ENCODE measurements at regions not wholly inside any gene's neighbourhood (a gene's known extent, or its start where the extent isn't known, plus 50 kb on each side); places are given as distances from the start of the nearest gene placed in this dataset.

DNA sequence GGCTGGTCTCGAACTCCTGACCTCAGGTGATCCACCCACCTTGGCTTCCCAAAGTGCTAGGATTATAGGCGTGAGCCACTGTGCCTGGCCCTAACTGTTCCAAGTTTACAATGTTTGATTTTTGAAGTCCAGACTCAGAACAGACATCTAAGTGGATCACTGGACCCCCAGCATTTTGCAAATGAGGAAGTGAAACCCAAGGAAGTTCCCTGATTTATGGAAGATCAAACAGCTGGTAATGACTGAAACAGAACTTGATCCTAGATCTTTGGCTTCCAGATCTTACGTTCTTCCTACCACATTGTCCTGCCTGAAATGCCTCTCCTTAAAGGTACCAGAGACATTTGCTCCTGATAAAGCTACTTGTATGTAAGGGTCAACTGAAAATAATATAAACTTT is 58.3 kb upstream of the NCOA1 start (continued):
- no peak for TF ChIP-seq KAT8 (CRISPR knock-in tag; IDR thresholded peaks at IDR 0.05)
- no peak for TF ChIP-seq ZNF282 (IDR thresholded peaks at IDR 0.05; ENCODE audit: partially characterized antibody)
- TF ChIP-seq ZNF275 (CRISPR knock-in tag; IDR thresholded peaks at IDR 0.05; ENCODE audit: borderline replicate concordance): no peak
- no peak for TF ChIP-seq MLXIP (CRISPR knock-in tag; IDR thresholded peaks at IDR 0.05; ENCODE audit: borderline replicate concordance)
- no peak for TF ChIP-seq RCOR2 (CRISPR knock-in tag; IDR thresholded peaks at IDR 0.05)
- no peak for TF ChIP-seq ZNF558 (CRISPR knock-in tag; IDR thresholded peaks at IDR 0.05; ENCODE audit: borderline replicate concordance)

DNA sequence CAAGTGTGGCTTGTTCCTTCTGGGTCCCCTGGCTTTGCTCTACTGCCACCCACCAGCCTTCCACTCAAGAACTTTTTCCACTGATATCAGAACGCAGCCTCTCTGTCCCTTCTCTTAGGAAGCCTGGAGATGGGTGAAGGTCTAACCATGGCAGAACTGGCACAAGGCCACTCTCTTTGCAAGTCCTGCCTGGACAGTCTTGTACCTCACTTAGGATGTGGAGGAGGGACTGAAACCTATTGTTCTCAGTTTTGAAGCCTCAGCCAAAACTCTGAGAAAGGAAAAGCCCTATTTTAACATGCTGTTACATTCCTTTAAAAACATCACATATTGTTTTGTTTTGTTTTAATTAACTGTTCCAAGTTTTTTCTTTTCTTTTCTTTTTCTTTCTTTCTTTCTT is 58.9 kb upstream of the NCOA1 start:
- intact Hi-C loops (cut with micrococcal nuclease; ENCODE audit: unreplicated experiment): no loop called here
- no peak overlapping the region for H3K9ac ChIP-seq (ENCODE audit: insufficient read depth, low read depth, low read length)
- H3K4me1 ChIP-seq (ENCODE audit: insufficient read depth, low read length): no peaks in the 10 kb centered on the region
- in situ Hi-C loops (cut with HindIII; ENCODE audit: extremely low pct_ligation_motif_present, low pct_unique_long_range_greater_than_20kb): no loop called here
- H3K27ac ChIP-seq (ENCODE audit: extremely low read length, insufficient read depth, low read length): no peak overlapping the region
- DNase-seq (ENCODE audit: low spot score): no peak
- H3K4me2 ChIP-seq (ENCODE audit: low read depth, low read length): no peak overlapping the region
- 65% methylated on average over 1 of the region's 1 CpG for WGBS (ENCODE audit: low lambda C conversion rate)
- H3K27me3 ChIP-seq (ENCODE audit: control insufficient read depth in 1 of 2, insufficient read depth in 2 of 2, low read length in 2 of 2): peaks cover 2 to 16% of the 10 kb centered on the region in 2 experiments; a peak in 1 of 5 replicates
- FAIRE-seq: no peak
- ChIA-PET POLR2A (no interaction called here), CTCF (ENCODE audit: low intra/inter-chr PET ratio, low total read pairs) (no interaction called here)
- no peaks in the 10 kb centered on the region for H3K36me3 ChIP-seq (replicated peaks in 1 of 2; ENCODE audit: control insufficient read depth in 1 of 2, insufficient read depth in 2 of 2, low read length in 2 of 2)
- no peaks in the 10 kb centered on the region for H4K20me1 ChIP-seq (ENCODE audit: insufficient read depth, low read length)
- H3K9me3 ChIP-seq (ENCODE audit: low read length): no peaks in the 10 kb centered on the region
- no peaks in the 10 kb centered on the region for H3K79me2 ChIP-seq (ENCODE audit: insufficient read depth, low read length)
- H2AFZ ChIP-seq (ENCODE audit: low read length): no peak overlapping the region
- no peak overlapping the region for H3K4me3 ChIP-seq (replicated peaks in 1 of 3; ENCODE audit: insufficient read depth in 1 of 3, low read depth in 2 of 3, low read length in 3 of 3)
- no TSS peak for BruUV-seq (replicated peaks)
- no peak for ATAC-seq
- TF ChIP-seq ZNF775 (CRISPR knock-in tag; IDR thresholded peaks at IDR 0.05; ENCODE audit: borderline replicate concordance) (no peak), SRF (IDR thresholded peaks at IDR 0.05; ENCODE audit: low read depth, low read length) (no peak), TAF15 (IDR thresholded peaks at IDR 0.05; ENCODE audit: low read depth, low read length, poor library complexity, severe bottlenecking) (no peak), ZNF546 (CRISPR knock-in tag; conservative IDR thresholded peaks at IDR 0.05) (no peak)
- TF ChIP-seq, protein P1, sequence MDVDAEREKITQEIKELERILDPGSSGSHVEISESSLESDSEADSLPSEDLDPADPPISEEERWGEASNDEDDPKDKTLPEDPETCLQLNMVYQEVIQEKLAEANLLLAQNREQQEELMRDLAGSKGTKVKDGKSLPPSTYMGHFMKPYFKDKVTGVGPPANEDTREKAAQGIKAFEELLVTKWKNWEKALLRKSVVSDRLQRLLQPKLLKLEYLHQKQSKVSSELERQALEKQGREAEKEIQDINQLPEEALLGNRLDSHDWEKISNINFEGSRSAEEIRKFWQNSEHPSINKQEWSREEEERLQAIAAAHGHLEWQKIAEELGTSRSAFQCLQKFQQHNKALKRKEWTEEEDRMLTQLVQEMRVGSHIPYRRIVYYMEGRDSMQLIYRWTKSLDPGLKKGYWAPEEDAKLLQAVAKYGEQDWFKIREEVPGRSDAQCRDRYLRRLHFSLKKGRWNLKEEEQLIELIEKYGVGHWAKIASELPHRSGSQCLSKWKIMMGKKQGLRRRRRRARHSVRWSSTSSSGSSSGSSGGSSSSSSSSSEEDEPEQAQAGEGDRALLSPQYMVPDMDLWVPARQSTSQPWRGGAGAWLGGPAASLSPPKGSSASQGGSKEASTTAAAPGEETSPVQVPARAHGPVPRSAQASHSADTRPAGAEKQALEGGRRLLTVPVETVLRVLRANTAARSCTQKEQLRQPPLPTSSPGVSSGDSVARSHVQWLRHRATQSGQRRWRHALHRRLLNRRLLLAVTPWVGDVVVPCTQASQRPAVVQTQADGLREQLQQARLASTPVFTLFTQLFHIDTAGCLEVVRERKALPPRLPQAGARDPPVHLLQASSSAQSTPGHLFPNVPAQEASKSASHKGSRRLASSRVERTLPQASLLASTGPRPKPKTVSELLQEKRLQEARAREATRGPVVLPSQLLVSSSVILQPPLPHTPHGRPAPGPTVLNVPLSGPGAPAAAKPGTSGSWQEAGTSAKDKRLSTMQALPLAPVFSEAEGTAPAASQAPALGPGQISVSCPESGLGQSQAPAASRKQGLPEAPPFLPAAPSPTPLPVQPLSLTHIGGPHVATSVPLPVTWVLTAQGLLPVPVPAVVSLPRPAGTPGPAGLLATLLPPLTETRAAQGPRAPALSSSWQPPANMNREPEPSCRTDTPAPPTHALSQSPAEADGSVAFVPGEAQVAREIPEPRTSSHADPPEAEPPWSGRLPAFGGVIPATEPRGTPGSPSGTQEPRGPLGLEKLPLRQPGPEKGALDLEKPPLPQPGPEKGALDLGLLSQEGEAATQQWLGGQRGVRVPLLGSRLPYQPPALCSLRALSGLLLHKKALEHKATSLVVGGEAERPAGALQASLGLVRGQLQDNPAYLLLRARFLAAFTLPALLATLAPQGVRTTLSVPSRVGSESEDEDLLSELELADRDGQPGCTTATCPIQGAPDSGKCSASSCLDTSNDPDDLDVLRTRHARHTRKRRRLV (CRISPR knock-in tag; IDR thresholded peaks at IDR 0.05): no peak
